HG02973 (cell line): ENCODE measurements at regions not wholly inside any gene's neighbourhood (a gene's known extent, or its start where the extent isn't known, plus 50 kb on each side); places are given as distances from the start of the nearest gene placed in this dataset.
"Not testable (repeated sequence)": the region's sequence is repeated elsewhere in the genome, so short reads cannot be mapped to it uniquely, and the experiment has no call there.

Experiments used
- ATAC-seq: cut with Tn5 transposase; IDR thresholded peaks from one replicate; pipeline ENCODE4 v1.9.1; 2021; ENCODE audit warnings: moderate library complexity; ENCODE audit not compliant: unreplicated experiment

DNA sequence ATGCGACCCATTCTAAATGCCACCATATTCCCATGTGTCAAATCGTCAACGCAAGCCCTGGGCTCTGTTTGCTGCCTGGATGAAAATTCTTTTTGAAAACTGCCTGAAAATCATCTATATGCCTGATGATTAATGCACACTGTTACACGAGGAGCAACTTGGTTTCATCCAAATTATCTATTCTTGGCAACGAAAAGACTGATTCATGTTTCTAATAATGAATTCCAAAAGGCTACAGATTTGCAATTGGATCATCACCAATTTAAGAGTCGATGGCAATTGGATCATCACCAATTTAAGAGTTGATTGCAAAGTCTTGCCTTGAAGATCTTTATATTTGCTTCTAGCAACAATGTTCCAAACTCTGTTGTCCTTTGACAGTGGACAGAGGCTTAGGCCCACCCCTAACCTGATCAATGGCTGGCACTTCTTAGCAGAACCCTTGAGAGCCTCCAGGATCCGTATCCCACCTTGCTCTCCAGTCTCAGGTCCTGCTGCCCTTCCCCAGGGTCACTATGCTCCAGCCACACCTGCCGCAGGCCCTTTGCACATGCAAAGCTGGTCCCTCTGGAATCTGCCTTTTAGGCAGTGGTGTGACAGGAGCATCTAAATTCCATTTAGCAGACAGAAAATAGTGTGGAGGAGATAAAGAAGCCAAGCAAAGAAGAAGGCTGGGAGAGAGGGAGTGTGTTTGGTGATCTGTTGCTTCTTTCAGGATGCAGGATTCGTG is 460.9 kb upstream of the SULF2 start:
- ATAC-seq, result no peak

DNA sequence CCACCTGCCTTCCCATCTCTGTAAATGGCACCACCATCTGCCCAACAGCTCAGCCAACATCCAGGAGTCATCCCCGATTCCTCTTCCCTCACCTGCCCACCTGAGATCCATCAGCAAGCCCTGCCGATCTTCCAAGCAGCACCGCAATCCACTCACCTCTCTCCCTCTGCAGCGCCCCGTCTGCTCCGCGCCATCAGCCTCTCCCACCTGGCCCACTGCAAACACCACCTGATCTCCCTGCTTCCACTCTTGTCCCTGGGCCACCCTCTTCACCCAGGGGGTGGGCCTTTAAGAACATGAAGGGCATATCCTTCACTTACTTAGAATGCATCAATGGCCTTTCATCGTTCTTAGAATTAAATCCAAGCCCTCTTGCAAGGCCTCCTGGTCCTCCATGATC is 457.3 kb upstream of the SULF2 start:
- ATAC-seq, result no peak

DNA sequence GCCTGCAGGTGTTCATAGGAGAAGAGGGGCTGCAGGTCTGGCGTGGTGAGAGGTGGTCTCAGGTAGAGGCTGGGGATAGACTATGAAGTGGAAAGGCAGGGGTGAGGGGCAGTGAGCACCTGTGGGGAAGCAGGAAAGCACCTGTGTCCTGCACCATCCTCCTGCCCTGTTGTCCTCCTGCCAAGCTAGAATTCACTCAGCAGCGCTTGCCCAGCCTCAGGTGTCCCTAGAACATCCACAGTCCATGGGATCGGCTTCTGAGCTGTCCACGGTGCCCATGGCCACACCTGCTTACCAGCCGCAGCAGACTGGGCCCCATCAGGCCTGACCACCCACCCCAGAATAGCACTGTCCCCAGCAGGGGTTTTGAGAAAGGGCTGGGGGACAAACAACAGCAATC is 456.2 kb upstream of the SULF2 start:
- no peak for ATAC-seq

DNA sequence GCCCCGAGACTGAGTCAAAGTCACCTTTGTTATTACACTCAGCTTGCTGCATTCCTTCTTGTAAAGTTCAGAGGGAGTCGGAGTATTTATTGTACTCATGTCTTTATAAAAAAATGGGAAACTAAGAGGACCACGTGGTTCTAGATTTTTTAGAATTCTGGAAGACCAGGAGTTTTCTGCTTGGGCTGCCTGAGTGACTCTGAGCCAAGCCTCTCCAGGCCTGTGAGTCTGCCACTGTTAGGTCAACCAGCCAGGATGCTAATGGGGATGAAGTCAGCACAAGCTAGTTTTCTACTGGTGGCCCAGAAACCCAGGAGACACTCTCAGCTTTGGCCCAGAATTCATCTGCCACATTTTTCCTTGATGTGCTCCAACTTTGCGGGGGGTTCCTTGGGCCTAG is 453.5 kb upstream of the SULF2 start:
- ATAC-seq, result no peak

DNA sequence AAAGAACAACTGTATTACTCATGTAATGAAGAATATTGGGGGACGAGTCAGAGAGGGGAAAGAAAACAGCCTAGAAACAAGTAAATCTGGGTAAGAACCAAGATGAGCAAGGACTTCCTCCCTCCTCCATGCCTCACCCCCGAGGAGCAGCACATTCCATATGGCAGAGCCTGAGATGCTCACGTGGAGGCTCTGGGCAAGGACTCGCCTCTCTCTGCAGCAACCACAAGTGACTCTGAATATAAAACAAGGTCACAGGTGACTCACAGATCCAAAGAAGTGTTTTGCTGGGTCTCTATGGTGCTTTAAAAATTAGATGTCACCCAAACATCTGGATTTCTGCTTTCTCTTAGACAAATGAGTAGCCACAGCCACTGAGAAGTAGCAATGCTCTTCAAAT is 453.0 kb upstream of the SULF2 start:
- ATAC-seq, result no peak

DNA sequence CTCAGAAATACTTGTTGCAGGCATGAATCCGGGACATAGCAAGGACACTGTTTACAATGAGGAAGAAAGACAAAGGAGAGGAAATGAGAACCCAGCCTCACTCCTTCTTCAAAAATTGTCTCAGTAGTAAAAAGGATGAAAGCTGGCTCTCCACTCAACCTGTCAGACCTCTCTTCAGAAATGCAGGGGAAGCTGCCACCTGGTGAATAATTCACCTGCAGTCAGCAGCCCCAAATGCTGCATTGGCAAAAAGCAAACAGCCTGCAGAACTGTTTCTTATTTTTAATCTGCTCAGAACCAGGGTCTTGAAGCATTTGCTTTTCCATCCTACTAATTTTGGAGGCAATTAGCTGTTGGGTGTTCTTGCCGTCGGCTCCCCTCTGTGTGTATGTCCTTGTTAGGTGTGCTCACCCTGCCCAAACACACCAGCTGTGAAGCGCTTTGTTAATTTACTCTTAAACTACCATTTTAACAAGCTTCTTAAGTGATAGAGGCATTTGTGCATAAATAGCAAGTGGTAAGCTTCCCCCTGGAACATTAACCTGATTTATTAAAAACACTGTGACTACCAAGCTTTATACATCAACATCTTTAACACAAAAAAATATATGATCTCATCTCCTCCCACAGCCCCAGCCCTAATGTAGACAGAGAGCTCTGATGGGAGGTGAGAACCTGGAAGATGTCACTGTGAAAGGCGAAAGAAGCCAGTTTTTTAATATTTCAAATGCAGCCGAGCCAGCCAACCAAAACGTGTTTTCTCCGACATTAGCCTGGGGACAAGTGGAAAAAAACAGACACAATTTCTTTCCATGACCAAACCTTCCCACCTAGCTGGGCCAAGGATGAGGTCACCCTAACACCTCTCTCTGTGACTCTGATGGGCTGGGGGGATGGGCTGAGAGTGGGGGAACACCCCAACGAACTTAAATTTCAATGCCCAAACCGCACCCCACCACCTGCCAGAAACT is 451.0 kb upstream of the SULF2 start:
- no peak for ATAC-seq

DNA sequence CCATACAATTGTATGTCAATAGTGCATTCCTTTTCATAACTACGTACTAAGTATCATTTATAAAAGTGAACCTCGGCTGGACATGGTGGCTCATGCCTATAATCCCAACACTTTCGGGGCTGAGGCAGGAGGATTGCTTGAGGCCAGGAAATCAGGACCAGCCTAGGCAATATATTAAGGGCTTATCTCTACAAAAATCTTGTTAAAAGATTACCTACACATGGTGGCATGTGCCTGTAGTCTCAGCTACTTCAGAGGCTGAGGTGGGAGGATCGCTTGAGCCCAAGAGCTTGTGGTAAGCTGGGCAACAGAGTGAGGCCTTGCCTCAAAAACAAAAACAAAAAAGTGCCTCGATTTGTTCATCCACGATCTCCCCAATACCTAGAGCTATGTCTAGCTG is 449.7 kb upstream of the SULF2 start:
- ATAC-seq, result no peak

DNA sequence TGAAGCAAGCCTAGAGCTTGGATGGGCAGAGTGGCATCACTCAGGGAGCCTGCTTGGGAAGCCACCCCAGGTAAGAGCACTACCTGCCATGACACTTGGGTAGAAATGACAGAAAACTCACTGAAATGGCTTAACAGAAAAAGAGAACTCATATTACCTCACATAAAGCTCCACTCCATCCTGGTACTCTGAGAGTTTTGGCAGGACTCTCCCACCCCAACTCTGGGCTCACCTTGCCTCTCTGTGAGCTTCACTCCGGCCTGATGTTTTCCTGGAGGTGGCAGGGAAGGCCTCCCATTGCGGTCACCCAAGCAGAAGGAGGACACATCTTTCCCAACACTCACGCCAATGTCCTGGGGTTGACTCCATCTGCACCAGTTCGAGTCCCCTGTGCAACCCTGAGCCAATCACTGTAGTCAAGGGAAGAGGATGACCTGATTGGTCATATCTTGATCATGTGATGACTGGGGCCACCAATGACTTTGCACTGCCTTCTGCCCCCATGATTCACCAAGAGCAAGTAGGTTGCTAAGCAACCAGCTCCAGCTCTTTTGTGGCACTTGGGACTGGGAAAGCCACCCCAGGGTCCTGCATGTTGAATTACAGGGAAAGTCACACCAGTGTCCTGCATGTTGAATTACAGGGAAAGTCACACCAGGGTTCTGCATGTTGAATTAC is 446.1 kb upstream of the SULF2 start:
- ATAC-seq, result no peak

DNA sequence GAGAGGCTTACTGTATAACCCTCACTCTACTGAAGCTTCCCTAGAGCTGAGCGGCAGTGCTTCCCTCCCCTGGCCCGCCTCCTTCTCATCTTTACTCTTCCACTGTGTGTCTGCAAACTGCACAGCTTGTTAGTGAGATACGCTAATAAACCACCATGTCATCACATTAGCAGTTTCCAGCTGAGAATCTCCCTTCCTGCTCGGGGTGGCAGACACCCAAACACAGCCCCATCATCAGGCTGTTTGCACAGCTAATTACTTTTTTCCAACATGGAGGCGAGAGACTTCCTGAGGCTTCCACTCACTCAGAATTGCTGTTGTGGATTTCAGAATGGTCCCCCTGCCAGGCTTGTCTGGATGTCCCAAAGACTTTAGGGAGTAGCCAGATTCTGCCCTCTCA is 444.9 kb upstream of the SULF2 start:
- no peak for ATAC-seq

DNA sequence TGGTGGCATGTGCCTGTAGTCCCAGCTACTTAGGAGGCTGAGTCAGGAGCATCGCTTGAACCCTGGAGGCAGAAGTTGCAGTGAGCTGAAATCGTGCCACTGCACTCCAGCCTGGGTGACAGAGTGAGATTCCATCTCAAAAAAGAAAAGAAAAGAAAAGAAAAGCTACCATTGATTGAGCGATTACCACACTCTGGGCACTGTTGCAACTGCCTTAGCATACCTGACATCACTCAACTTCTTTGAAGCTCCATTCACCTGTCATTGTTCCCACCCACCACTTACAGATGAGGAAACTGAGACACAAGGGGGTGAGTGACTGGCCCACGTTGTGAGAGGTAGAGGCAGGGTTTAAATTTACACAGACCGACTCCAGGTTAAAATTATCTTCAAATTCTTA is 442.1 kb upstream of the SULF2 start:
- ATAC-seq, result no peak

DNA sequence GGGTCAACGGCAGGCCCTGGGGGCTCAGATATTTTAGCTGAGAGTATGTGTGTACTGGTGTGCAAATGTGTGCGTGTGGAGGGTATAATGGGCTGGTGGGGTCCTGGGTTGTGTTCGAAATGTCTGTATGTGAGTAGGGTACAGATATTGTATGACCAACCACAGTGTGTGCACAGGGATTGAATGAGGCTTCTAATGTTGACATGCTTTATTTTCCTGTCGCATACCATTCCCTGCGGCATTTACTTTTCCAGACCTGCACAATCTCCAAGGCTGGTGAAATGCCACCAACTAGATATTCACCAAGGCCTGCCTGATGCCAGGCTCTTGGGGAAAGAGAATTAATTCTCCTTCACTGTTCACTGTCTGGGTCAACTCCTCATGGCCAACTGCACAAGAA is 441.4 kb upstream of the SULF2 start:
- no peak for ATAC-seq

DNA sequence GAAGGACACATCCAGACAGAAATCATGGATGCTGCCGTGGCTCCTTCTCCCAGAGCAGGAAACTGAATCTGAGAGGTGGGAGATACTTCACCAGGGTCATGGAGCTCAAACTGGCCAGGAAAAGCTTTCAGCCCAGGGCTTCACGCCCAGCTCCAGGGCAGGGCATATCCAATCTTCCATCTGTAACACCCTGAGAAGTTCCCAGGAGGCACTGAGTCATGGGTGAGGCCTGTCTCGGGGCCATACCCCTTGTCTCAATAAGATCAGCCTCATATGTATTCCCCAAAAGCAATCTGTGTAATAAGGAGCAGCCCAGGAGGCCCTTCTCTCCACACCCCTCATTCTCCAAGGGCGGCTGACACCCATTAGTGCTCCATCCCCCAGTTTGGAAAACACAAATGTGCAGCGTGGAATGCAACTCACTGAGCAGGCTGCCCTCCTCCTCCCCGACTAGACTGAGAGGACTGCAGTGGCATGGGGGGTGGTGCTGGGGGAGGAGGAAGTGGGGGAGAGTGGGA is 439.3 kb upstream of the SULF2 start:
- ATAC-seq, result no peak

DNA sequence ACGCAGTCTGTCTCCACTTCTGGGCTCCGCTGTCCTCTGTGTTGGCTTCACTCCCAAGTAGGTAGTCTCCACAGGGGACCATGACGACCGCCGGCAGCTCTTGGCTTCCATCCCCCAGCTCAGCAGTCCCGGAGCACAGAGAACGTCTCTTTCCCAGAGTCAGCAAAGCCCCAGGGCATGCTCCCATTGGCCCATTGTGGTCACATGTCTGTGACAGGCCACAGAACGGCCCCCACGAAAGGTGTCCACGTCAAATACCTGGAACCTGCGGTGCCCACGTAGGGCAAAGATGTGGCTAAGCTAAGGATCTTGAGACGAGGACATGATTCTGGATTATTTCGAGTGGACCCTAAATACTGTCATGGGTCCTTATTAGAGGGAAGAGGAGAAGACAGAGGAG is 438.4 kb upstream of the SULF2 start:
- no peak for ATAC-seq

DNA sequence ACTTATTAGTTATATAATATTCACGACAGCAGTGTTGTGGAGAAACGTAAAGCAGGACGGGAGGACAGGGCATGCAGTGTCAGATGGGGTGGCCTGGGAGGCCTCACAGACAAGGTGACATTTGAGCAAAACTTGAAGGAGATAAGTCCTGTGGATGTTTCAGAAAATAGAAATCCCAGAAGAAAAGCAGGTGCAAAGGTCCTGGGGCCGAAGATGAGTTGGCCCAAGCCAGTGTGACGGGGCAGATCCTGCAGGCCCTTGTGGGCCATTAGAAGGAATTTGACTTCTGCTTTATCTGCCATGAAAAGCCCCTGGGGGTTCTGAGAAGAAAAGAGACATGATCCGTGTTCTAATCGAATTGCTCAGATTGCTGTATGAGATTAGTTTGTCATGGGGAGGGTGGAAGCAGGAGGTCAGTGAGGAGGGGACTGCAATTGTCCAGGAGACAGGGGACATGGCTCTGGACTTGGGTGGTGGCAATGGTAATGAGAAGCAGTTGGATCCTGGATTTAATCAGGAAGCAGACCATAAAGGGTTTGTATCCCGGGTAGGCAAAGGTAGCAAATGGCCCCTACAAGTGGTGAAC is 437.4 kb upstream of the SULF2 start:
- no peak for ATAC-seq

DNA sequence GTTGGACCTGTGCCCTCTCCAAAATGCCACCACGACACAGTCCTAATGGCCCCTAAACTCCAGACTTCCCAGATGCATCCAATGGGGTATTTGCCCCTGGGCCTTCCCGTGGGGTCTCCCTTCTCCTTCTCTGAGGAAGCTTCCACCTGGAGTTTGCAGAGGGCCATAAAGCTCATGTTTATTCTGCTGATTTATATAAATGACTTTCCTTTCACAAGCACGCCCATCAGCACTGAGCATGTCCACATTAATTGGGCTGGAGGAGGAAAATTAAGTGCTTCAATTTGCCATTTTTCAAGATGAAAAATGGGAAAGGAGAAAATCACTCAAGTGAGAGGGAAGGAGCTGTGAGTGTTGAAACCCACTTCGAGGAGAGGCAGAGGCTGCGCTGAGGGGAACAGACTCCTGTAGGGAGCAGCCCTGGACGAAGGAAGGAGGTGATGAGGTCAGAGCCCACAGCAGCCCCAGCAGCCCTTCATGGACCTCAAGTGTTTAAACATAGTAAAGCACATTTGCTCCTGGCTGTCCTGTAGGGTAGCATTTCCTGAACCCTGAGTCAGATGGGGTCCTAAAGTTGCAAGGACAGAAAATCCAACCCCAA is 434.9 kb upstream of the SULF2 start:
- ATAC-seq, result no peak

DNA sequence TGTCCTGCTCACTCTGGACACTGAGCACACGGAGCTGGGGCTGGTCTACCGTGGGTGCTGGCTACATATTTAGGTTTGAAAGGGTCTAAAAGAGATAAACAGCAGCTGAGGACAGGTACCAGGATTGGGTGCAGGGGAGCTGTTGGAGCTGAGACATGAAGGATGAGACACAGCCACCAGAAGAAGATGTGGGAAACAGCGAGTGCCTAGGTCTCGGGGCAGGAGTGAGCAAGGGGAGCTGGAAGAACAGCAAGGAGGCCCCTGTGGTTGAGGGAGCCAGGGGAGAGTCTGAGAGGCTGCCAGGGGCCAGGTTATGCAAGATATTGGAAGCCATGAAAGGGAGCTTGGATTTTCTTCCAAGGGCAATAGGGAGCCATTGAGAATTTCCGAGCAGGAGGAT is 434.0 kb upstream of the SULF2 start:
- ATAC-seq, result no peak

DNA sequence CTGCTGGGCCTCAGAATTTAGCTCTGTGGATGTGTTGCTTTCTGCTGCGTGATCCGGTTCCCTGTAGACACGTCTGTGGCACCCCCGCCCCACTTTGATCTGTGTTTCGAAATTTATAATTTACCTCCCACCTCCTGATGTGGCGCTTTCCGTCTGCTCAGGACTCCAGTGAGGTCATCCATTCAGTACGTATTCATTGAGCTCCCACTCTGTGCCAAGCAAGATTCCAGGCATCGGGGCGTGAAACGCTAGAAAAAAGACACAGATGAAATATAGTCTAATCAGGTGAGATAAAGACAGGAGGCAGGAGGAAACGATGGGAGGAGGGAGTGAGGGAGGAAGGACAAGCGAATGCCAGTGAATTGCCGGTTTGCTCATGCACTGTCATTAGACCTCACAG is 431.9 kb upstream of the SULF2 start:
- ATAC-seq, result no peak

DNA sequence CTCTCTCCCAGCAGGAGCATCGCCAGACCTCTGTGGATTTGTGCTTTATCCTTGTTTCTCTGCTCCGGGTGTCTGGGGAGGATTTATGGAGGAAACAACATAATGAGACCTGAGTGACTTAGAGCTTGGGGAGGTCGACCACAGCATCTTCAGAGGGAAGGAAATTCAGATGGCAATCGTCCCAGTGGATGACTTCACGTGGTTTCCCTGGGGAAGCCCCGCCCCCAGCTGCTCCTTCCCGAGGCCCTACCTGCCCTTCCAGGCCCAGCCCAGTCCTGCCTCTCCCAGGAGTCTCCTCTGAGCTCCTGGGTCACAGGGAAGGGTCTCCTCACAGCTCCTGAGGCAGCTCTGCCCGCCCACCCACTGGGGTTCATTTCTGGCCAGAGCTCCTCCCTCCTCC is 430.3 kb upstream of the SULF2 start:
- ATAC-seq, result no peak

DNA sequence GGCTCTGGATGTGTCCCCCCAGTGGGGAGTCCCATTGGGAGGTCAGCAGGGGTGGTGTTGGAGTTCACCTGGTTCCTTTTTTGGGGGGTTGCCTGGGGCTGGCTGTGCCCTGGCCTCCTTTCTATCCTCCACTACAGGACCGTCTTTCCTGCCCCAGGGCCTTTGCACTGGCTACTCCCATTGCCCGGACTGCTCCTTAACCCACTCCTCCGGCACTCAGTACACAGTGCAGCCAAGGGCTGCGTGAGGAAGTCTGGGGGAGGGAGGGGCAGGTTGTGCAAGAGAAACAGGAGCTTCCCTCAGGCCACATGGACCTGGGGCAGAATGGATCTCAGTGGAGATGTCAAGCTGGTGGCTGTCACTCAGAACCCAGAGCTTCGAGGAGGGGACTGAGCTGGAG is 429.3 kb upstream of the SULF2 start:
- no peak for ATAC-seq

DNA sequence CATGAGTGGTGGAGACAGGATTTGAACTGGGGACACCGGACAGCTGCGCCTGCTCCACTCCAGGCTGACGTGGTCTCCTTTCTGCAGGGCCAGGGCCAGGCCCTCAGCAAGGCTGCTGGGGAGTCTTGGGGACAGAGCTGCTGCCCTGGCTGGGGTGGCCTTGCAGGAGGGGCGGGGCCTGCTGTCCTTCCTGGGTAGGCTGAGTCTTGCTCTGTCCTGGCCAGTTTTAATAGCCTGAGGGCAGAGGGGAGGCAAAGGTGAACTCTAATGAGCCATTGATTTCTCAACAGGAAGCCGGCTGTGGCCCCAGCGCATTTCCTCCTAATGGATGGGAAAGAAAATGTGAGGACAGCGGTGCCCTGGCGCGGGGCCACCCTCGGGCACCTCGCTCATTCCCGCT is 428.4 kb upstream of the SULF2 start:
- ATAC-seq, result not testable (repeated sequence)
